ENCODE measurements at regions not wholly inside any gene's neighbourhood (a gene's known extent, or its start where the extent isn't known, plus 50 kb on each side); places are given as distances from the start of the nearest gene placed in this dataset.

DNA sequence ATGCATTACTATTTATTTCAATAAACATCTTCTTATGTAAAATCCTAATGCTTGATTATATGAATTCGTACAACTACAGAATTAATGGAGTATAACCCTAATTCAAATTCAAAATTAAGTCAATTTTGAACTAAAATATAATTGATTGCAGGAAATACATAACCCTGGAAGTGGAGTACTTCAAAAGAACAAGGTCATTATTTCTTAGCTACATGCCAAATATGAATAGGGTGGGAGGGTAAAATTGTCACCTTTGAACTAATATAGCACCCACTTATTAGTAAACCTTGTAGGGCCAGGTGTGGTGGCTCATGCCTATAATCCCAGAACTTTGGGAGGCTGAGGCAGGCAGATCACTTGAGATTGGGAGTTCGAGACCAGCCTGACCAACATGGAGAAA is 895.4 kb upstream of the ACVR2A start:
- Histone ChIP-seq H3K4me3 (no peak overlapping the region), H3K27ac (no peak overlapping the region), H3K27me3 (no peaks in the 10 kb centered on the region), H3K36me3 (no peaks in the 10 kb centered on the region), H3K4me1 (peaks cover 5% of the 10 kb centered on the region), H3K9me3 (no peaks in the 10 kb centered on the region)
- WGBS = 98% methylated on average over 2 of the region's 2 CpGs
- DNase-seq (ENCODE audit: low spot score in 2 of 2) = no peak
- TF ChIP-seq POLR2A (IDR thresholded peaks at IDR 0.05) = no peak
- no peak for TF ChIP-seq EP300 (IDR thresholded peaks at IDR 0.05)
- TF ChIP-seq, protein P1, sequence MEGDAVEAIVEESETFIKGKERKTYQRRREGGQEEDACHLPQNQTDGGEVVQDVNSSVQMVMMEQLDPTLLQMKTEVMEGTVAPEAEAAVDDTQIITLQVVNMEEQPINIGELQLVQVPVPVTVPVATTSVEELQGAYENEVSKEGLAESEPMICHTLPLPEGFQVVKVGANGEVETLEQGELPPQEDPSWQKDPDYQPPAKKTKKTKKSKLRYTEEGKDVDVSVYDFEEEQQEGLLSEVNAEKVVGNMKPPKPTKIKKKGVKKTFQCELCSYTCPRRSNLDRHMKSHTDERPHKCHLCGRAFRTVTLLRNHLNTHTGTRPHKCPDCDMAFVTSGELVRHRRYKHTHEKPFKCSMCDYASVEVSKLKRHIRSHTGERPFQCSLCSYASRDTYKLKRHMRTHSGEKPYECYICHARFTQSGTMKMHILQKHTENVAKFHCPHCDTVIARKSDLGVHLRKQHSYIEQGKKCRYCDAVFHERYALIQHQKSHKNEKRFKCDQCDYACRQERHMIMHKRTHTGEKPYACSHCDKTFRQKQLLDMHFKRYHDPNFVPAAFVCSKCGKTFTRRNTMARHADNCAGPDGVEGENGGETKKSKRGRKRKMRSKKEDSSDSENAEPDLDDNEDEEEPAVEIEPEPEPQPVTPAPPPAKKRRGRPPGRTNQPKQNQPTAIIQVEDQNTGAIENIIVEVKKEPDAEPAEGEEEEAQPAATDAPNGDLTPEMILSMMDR (IDR thresholded peaks at IDR 0.05) = no peak
- no peak for TF ChIP-seq POLR2AphosphoS5 (IDR thresholded peaks at IDR 0.05)

DNA sequence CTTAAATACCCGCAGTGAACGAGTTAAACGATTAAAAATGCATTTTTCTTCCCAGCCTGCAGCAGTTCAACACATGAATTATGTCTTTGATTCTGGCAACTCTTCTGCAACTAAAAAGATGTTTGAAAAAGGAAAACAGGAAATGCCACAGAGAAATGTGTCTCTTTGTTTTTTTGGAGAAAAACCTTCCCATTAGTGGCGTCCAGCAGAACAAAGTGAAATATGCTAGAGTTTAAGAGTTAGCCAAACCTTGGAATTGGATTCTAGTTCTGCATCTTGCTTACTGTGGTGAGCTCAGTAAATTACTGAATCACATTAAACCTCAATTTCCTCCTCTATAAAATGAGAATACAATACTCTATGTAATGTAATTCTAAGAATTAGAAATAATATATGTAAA is 900.2 kb upstream of the ACVR2A start:
- TF ChIP-seq POLR2A (IDR thresholded peaks at IDR 0.05) = no peak
- TF ChIP-seq POLR2AphosphoS5 (IDR thresholded peaks at IDR 0.05) = no peak
- TF ChIP-seq EP300 (IDR thresholded peaks at IDR 0.05) = no peak
- TF ChIP-seq, protein P1 (IDR thresholded peaks at IDR 0.05) = no peak
- H3K27ac ChIP-seq = no peak overlapping the region
- peaks cover 10% of the 10 kb centered on the region for H3K4me1 ChIP-seq
- 18% methylated on average over 4 of the region's 4 CpGs for WGBS
- no peak for DNase-seq (ENCODE audit: low spot score in 2 of 2)
- no peaks in the 10 kb centered on the region for H3K36me3 ChIP-seq
- H3K27me3 ChIP-seq = no peaks in the 10 kb centered on the region
- no peak overlapping the region for H3K4me3 ChIP-seq
- no peaks in the 10 kb centered on the region for H3K9me3 ChIP-seq

DNA sequence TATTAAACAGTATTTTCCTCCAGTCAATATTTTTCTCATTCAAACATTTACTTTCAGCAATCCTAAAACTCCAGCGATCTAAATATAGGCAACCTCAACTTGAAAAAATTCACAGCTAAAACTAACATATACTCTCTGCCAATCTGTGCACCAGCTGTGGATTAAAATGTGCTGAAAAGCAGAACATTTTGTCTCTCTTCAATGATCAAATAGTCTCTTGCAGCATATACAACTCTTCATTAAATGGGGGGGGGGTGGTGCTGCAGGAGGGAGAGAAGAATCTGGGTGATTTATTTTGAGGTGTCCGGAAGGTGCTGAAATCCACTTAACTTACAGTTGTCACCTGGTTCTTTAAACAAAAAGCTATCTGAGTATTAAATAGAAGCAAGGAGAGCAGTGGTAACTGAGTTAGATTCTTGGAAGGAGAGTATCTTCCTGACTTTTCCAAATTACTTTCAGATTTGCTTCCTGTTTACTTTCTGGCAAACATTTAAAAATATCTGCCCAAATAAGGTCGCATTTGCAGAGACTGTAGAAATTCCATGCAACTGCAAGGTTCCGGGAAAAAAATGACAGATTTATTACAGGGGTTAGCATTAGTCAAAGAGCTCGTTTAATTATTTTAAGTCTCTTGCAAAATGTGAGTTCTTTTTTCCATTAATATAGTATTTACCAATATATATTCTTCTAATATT is 904.7 kb upstream of the ACVR2A start:
- TF ChIP-seq POLR2A (IDR thresholded peaks at IDR 0.05) (no peak), POLR2AphosphoS5 (IDR thresholded peaks at IDR 0.05) (no peak), EP300 (IDR thresholded peaks at IDR 0.05) (no peak)
- TF ChIP-seq, protein P1 (IDR thresholded peaks at IDR 0.05) = no peak
- no peaks in the 10 kb centered on the region for H3K27me3 ChIP-seq
- H3K9me3 ChIP-seq = no peaks in the 10 kb centered on the region
- no peak overlapping the region for H3K4me3 ChIP-seq
- DNase-seq (ENCODE audit: low spot score in 2 of 2) = no peak
- WGBS = 21% methylated on average over 5 of the region's 5 CpGs
- no peak overlapping the region for H3K27ac ChIP-seq
- no peaks in the 10 kb centered on the region for H3K36me3 ChIP-seq
- peaks cover 12% of the 10 kb centered on the region for H3K4me1 ChIP-seq

DNA sequence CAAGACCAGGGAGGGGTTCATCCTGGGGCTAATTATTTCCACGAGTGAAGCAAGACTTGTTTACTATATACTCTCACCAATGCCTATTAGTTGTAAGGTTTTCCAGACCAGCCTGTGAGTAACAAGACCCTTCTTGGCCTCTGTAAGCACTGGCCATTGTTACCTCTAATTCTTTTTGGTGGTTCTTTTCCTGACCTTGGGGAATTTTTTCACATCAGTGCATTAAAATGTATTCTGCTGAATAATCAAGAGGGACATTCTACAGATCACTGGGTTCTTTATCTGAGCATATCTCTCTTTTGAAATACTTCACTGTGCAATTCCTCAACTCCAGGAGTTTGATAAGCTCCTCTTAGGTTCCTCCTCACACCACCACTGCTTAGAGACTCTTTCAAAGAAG is 909.9 kb upstream of the ACVR2A start:
- H3K9me3 ChIP-seq = peaks cover 14% of the 10 kb centered on the region
- no peak for DNase-seq (ENCODE audit: low spot score in 2 of 2)
- no peak overlapping the region for H3K27ac ChIP-seq
- H3K36me3 ChIP-seq = no peaks in the 10 kb centered on the region
- no peaks in the 10 kb centered on the region for H3K27me3 ChIP-seq
- TF ChIP-seq POLR2AphosphoS5 (IDR thresholded peaks at IDR 0.05) = no peak
- H3K4me1 ChIP-seq = peaks cover 4% of the 10 kb centered on the region
- no peak overlapping the region for H3K4me3 ChIP-seq
- WGBS = 61% methylated on average over 1 of the region's 1 CpG

DNA sequence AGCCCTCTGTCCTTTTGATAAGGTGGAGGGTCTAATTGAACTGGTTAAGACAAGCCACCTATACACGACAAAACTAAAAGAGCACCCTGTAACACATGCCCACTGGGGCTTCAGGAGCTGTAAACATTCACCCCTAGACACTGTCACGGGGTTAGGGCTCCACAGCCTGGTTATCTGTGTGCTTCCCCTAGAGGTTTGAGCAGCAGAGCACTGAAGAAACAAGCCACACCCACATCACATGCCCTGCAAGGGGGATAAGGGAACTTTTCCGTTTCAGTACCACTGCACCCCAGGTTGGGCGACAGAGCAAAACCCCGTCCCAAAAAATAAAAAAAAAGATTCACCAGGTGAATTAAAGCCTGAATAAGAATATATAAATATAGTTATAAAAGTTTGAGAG is 913.7 kb upstream of the ACVR2A start:
- H3K36me3 ChIP-seq = no peaks in the 10 kb centered on the region
- TF ChIP-seq EP300 (IDR thresholded peaks at IDR 0.05) (no peak), POLR2A (IDR thresholded peaks at IDR 0.05) (no peak), POLR2AphosphoS5 (IDR thresholded peaks at IDR 0.05) (no peak)
- TF ChIP-seq, protein P1 (IDR thresholded peaks at IDR 0.05) = no peak
- no peak for DNase-seq (ENCODE audit: low spot score in 2 of 2)
- peaks cover 14% of the 10 kb centered on the region for H3K9me3 ChIP-seq
- no peaks in the 10 kb centered on the region for H3K27me3 ChIP-seq
- H3K27ac ChIP-seq = no peak overlapping the region
- 83% methylated on average over 5 of the region's 5 CpGs for WGBS
- H3K4me3 ChIP-seq = no peak overlapping the region
- H3K4me1 ChIP-seq = no peaks in the 10 kb centered on the region

Measured in suprapubic skin (tissue), 4 donors.